ENCODE measurements at regions not wholly inside any gene's neighbourhood (a gene's known extent, or its start where the extent isn't known, plus 50 kb on each side); places are given as distances from the start of the nearest gene placed in this dataset.

DNA sequence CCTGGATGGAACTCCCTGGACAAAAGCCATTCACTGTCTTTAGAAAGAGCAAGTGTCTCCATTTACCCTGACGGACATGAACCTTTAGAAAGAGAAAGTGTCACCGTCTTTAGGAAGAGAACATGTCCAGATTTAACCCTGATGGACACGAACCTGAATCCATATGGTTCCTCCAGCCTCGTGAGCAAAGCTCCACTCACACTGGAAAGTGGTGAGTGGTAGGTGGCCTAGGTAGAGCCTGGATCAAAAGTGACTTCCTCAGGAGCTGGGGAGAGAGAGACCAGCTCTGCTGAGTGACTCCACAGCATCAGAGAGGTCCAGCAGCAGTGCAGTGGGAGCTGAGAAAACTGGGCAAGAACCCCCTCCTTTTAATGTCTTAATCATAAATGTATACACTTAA, 59.8 kb upstream of the IRS2 start:
- no peak for DNase-seq

GRCh38 chr13:109844396-109844795, 58.0 kb upstream of the IRS2 start:
- no peak for DNase-seq

- DNase-seq = no peak
These were observed 57.3 kb upstream of the IRS2 start for GRCh38 chr13:109843695-109844094.

DNA sequence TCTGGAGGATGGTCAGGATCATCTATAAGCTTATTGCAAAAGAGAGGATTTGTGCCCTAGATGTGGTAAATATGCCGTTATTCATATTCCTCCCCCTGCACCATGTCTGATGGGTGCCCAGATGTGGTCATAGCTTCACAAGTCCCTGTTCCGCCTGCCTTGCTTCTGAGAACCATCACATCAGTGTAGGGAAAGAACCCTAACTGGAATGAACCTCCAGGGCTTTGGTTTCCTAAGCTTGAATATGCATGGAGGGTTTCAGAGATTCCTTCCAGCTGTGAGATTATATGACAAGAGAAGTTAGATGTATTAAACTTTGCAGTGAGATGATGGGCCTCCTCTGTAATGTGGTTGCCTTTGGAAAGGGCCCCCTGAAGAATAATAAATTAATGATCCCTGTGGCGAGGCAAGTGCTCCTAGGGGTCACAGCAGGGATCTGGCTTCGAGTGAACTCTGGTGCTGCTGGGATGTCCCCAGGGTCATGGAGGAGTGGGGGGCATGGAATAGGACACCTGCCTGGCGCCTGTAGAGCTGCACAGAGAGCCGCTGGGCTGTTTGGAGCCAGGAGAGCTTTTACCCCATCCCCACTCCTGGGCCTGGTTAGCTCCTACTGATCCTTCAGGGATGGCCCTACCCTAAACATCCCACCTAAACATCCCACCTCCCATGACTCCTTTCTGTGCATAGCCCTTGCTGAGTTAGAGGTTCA, 56.0 kb upstream of the IRS2 start:
- no peak for DNase-seq

DNA sequence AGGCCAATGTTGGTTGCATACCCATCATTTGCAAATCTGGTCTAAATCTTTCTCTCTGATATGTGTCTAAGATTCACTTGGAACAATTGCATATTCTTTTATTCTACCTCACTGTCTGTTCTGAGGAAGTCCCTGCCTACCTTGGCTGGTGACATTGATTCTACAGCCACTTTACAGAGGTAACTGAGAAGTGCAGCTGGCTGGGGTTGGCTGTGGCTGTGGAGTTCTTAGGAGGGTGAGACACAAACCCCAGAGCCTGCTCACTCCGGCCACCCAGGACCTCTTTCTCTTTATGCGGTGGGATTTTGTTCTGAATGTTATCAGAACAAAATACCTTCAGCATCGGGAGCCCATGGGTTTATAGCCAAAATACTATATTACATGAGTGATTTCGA, 54.5 kb upstream of the IRS2 start:
- no peak for DNase-seq

GRCh38 chr13:109840201-109840892, 54.0 kb upstream of the IRS2 start:
- DNase-seq = no peak

- DNase-seq = peak; percentile 87
These were observed 50.5 kb upstream of the IRS2 start for GRCh38 chr13:109836629-109837607.

Data from DMS153 (cell line).